ENCODE measurements at regions not wholly inside any gene's neighbourhood (a gene's known extent, or its start where the extent isn't known, plus 50 kb on each side); places are given as distances from the start of the nearest gene placed in this dataset.

DNA sequence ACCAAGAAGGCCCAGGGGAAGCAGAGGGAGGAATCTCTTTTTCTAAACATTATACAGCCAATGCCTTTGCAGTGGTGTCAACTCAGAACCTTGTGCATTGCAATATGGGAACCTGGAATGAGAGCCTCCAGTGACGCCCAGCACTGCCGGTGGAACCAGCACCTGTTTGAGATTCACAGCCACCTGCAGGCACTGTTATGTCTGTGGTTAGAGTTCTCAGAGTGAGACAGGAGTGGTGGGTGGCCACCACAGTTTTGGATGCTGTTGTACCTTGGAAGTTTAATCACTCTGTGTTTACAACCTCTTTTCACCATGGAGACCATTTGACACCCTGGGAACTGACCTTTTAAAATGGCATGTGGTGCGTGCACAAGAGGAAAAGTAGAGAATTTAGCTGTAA, 185.3 kb upstream of the KCNG1 start:
- Histone ChIP-seq H3K4me1 (ENCODE audit: control insufficient read depth, insufficient read depth, low read length) (no peaks in the 10 kb centered on the region; the same call in 1 of the 2 replicates), H3K4me2 (ENCODE audit: low read depth, low read length) (no peak overlapping the region), H4K5ac (ENCODE audit: low read depth, low read length) (no peak overlapping the region), H3K9ac (ENCODE audit: low read depth, low read length) (no peak overlapping the region), H4K91ac (ENCODE audit: insufficient read depth, low read depth, low read length) (no peak overlapping the region), H4K20me1 (ENCODE audit: insufficient read depth, low read length) (no peaks in the 10 kb centered on the region), H2BK5ac (ENCODE audit: low read depth, low read length, poor library complexity, severe bottlenecking) (no peak overlapping the region), H3K27ac (ENCODE audit: insufficient read depth, low read length) (no peak overlapping the region), H2BK120ac (ENCODE audit: low read depth, low read length) (no peak overlapping the region), H2AK9ac (replicated peaks; ENCODE audit: low read depth, low read length, poor library complexity) (no peak overlapping the region), H3K18ac (ENCODE audit: low read depth, low read length) (no peak overlapping the region), H3K23ac (ENCODE audit: low read depth, low read length) (no peak overlapping the region), H2AK5ac (ENCODE audit: low read depth, low read length) (no peak overlapping the region), H3K27me3 (ENCODE audit: control insufficient read depth, insufficient read depth, low read length) (peaks cover 23% of the 10 kb centered on the region), H2BK15ac (ENCODE audit: low read depth, low read length) (no peak overlapping the region), H2AFZ (replicated peaks; ENCODE audit: low read length, poor library complexity) (no peak overlapping the region), H3K56ac (ENCODE audit: extremely low read depth, insufficient read depth, low read length) (no peak overlapping the region), H3K9me1 (ENCODE audit: insufficient read depth, low read length) (no peaks in the 10 kb centered on the region), H3K4me3 (ENCODE audit: insufficient read depth, low read depth, low read length) (no peak overlapping the region), H3K36me3 (ENCODE audit: control insufficient read depth, insufficient read depth, low read length) (no peaks in the 10 kb centered on the region), H3K79me1 (ENCODE audit: low read depth in 1 of 2, low read length in 2 of 2) (no peaks in the 10 kb centered on the region), H3K4ac (ENCODE audit: low read depth, low read length) (no peak overlapping the region), H3K9me3 (ENCODE audit: control insufficient read depth, insufficient read depth, low read length) (no peaks in the 10 kb centered on the region), H4K8ac (ENCODE audit: low read depth in 2 of 2, low read length in 2 of 2) (no peak overlapping the region), H2BK20ac (ENCODE audit: low read depth, low read length) (no peak overlapping the region), H3K14ac (replicated peaks; ENCODE audit: low read depth, low read length) (no peak overlapping the region)
- in situ Hi-C loops (cut with MboI; ENCODE audit: low sequenced_read_pairs) (no loop called here), dilution Hi-C loops (cut with HindIII; ENCODE audit: low sequenced_read_pairs, unreplicated experiment) (no loop called here), intact Hi-C loops (cut with micrococcal nuclease) (loop anchor here (10.0 kb wide), 1 partner anchor 57 kb away; no protein-coding TSS in a partner anchor)
- CTCF ChIA-PET, result no interaction called here
- WGBS, 2 experiments (ENCODE audit: extremely low coverage in 2 of 2, insufficient read length in 1 of 2), result no CpG with 5 or more reads among the region's 3 CpGs
- no TSS peak for BruUV-seq (replicated peaks)
- POLR2A ChIA-PET (ENCODE audit: unreplicated experiment), result no interaction called here
- TF ChIP-seq MXI1 (IDR thresholded peaks at IDR 0.05; ENCODE audit: borderline replicate concordance, low read depth, low read length), result no peak
- no peak for TF ChIP-seq POLR2A (IDR thresholded peaks at IDR 0.05; ENCODE audit: low read depth, low read length)
- no peak for TF ChIP-seq MAFK (IDR thresholded peaks at IDR 0.05; ENCODE audit: low read depth, low read length)
- TF ChIP-seq, protein P1, sequence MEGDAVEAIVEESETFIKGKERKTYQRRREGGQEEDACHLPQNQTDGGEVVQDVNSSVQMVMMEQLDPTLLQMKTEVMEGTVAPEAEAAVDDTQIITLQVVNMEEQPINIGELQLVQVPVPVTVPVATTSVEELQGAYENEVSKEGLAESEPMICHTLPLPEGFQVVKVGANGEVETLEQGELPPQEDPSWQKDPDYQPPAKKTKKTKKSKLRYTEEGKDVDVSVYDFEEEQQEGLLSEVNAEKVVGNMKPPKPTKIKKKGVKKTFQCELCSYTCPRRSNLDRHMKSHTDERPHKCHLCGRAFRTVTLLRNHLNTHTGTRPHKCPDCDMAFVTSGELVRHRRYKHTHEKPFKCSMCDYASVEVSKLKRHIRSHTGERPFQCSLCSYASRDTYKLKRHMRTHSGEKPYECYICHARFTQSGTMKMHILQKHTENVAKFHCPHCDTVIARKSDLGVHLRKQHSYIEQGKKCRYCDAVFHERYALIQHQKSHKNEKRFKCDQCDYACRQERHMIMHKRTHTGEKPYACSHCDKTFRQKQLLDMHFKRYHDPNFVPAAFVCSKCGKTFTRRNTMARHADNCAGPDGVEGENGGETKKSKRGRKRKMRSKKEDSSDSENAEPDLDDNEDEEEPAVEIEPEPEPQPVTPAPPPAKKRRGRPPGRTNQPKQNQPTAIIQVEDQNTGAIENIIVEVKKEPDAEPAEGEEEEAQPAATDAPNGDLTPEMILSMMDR (conservative IDR thresholded peaks at IDR 0.05; ENCODE audit: low read depth, low read length), result no peak
- no peak for TF ChIP-seq RCOR1 (IDR thresholded peaks at IDR 0.05; ENCODE audit: insufficient replicate concordance, low read length)
- TF ChIP-seq NFE2L2 (IDR thresholded peaks at IDR 0.05; ENCODE audit: low read depth, low read length), result no peak
- no peak for TF ChIP-seq MAZ (IDR thresholded peaks at IDR 0.05; ENCODE audit: borderline replicate concordance, low read depth, low read length)
- TF ChIP-seq CEBPB (IDR thresholded peaks at IDR 0.05; ENCODE audit: low read depth, low read length), result no peak
- TF ChIP-seq RAD21 (IDR thresholded peaks at IDR 0.05; ENCODE audit: low read length), result no peak
- TF ChIP-seq CHD1 (IDR thresholded peaks at IDR 0.05; ENCODE audit: low read depth, low read length), result no peak
- no peak for TF ChIP-seq RFX5 (IDR thresholded peaks at IDR 0.05; ENCODE audit: low read depth, low read length)
- no peak for TF ChIP-seq FOS (IDR thresholded peaks at IDR 0.05; ENCODE audit: low read depth, low read length)
- TF ChIP-seq, protein P2, sequence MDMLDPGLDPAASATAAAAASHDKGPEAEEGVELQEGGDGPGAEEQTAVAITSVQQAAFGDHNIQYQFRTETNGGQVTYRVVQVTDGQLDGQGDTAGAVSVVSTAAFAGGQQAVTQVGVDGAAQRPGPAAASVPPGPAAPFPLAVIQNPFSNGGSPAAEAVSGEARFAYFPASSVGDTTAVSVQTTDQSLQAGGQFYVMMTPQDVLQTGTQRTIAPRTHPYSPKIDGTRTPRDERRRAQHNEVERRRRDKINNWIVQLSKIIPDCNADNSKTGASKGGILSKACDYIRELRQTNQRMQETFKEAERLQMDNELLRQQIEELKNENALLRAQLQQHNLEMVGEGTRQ (IDR thresholded peaks at IDR 0.05; ENCODE audit: low read depth, low read length), result no peak
- TF ChIP-seq, protein P3, sequence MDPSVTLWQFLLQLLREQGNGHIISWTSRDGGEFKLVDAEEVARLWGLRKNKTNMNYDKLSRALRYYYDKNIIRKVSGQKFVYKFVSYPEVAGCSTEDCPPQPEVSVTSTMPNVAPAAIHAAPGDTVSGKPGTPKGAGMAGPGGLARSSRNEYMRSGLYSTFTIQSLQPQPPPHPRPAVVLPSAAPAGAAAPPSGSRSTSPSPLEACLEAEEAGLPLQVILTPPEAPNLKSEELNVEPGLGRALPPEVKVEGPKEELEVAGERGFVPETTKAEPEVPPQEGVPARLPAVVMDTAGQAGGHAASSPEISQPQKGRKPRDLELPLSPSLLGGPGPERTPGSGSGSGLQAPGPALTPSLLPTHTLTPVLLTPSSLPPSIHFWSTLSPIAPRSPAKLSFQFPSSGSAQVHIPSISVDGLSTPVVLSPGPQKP (IDR thresholded peaks at IDR 0.05; ENCODE audit: borderline replicate concordance, low read depth, low read length), result no peak
- no peak for TF ChIP-seq SMC3 (IDR thresholded peaks at IDR 0.05; ENCODE audit: low read depth, low read length)
- no peak for TF ChIP-seq BHLHE40 (IDR thresholded peaks at IDR 0.05; ENCODE audit: low read depth, low read length)
- ATAC-seq (ENCODE audit: low read depth), result no peak
- no peak for DNase-seq

Data from IMR-90 (cell line).